ENCODE measurements at regions not wholly inside any gene's neighbourhood (a gene's known extent, or its start where the extent isn't known, plus 50 kb on each side); places are given as distances from the start of the nearest gene placed in this dataset.

- Histone ChIP-seq H3K4me3 (no peak overlapping the region), H3K27me3 (replicated peaks in 1 of 7) (no peaks in the 10 kb centered on the region), H3K27ac (peak overlapping the region; percentile 23 to 91 (median 74)), H3K9me3 (no peaks in the 10 kb centered on the region), H3K4me1 (peaks cover 21 to 82% (median 50%) of the 10 kb centered on the region in 6 donors), H3K36me3 (no peaks in the 10 kb centered on the region)
- no peak for DNase-seq
- TF ChIP-seq CTCF (IDR thresholded peaks at IDR 0.05 in 8 of 11, conservative IDR thresholded peaks at IDR 0.05 in 3 of 11) (no peak), POLR2AphosphoS5 (IDR thresholded peaks at IDR 0.05) (peak in 1 of 3 donors; percentile 57)
- intact Hi-C loops (cut with DNase I; ENCODE audit: low total_unique reads): no loop called here
- 49 to 70% (median 63%) methylated on average over 3 of the region's 3 CpGs for WGBS, 5 donors
Observed at GRCh38 chr15:38670128-38671005, 105.8 kb upstream of the RASGRP1 start.

DNA sequence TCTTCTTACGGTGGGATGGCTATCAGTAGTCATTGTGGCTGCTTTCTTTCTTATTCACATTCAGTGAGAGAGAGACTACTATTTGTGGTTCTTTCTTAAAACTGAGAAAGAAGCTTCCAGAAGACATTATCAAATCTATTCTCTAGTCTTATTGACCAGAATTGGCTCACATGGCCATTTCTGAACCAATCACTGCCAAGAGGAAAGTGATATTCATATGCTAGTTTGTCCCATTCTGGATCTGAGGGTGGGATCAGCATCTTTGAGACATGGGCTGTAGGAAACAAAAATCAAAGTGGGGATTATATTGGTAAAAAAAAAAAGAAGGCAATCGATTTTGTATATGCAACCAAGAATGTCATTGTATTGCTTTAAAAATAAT is 106.4 kb upstream of the RASGRP1 start:
- Histone ChIP-seq H3K27me3 (replicated peaks in 1 of 7) (no peaks in the 10 kb centered on the region), H3K9me3 (no peaks in the 10 kb centered on the region), H3K4me1 (peaks cover 21 to 82% (median 50%) of the 10 kb centered on the region in 6 donors), H3K36me3 (no peaks in the 10 kb centered on the region), H3K27ac (peak overlapping the region; percentile 23 to 91 (median 74)), H3K4me3 (no peak overlapping the region)
- WGBS, 5 donors: 74 to 85% (median 81%) methylated on average over 2 of the region's 2 CpGs
- no peak for DNase-seq
- intact Hi-C loops (cut with DNase I; ENCODE audit: low total_unique reads): no loop called here
- no peak for TF ChIP-seq POLR2A (IDR thresholded peaks at IDR 0.05)
- TF ChIP-seq POLR2AphosphoS5 (IDR thresholded peaks at IDR 0.05): no peak
- TF ChIP-seq CTCF (IDR thresholded peaks at IDR 0.05 in 8 of 11, conservative IDR thresholded peaks at IDR 0.05 in 3 of 11): no peak

- no peaks in the 10 kb centered on the region for H3K27me3 ChIP-seq (replicated peaks in 1 of 7)
- WGBS, 5 donors: 41 to 52% (median 43%) methylated on average over 6 of the region's 6 CpGs
- H3K4me1 ChIP-seq: peaks cover 21 to 75% (median 47%) of the 10 kb centered on the region in 6 donors
- H3K9me3 ChIP-seq: no peaks in the 10 kb centered on the region
- no peak overlapping the region for H3K4me3 ChIP-seq
- intact Hi-C loops (cut with DNase I; ENCODE audit: low total_unique reads): no loop called here
- no peaks in the 10 kb centered on the region for H3K36me3 ChIP-seq
- no peak for DNase-seq
- peak in 2 of 3 donors; percentile 19 to 75 for TF ChIP-seq POLR2AphosphoS5 (IDR thresholded peaks at IDR 0.05)
- no peak for TF ChIP-seq CTCF (IDR thresholded peaks at IDR 0.05 in 8 of 11, conservative IDR thresholded peaks at IDR 0.05 in 3 of 11)
- TF ChIP-seq POLR2A (IDR thresholded peaks at IDR 0.05): peak in 1 of 3 donors; percentile 44
- H3K27ac ChIP-seq: peak overlapping the region; percentile 23 to 91 (median 74)
Observed at GRCh38 chr15:38671675-38672254, 107.2 kb upstream of the RASGRP1 start.

GRCh38 chr15:38672273-38672672 is 107.7 kb upstream of the RASGRP1 start:
- intact Hi-C loops (cut with DNase I; ENCODE audit: low total_unique reads): no loop called here
- Histone ChIP-seq H3K4me3 (no peak overlapping the region), H3K27me3 (replicated peaks in 1 of 7) (no peaks in the 10 kb centered on the region), H3K9me3 (no peaks in the 10 kb centered on the region), H3K27ac (peak overlapping the region; percentile 23 to 91 (median 74)), H3K4me1 (peaks cover 21 to 70% (median 42%) of the 10 kb centered on the region in 6 donors), H3K36me3 (no peaks in the 10 kb centered on the region)
- no peak for TF ChIP-seq POLR2A (IDR thresholded peaks at IDR 0.05)
- no peak for TF ChIP-seq POLR2AphosphoS5 (IDR thresholded peaks at IDR 0.05)
- no peak for TF ChIP-seq CTCF (IDR thresholded peaks at IDR 0.05 in 8 of 11, conservative IDR thresholded peaks at IDR 0.05 in 3 of 11)
- 57 to 79% (median 69%) methylated on average over 1 of the region's 1 CpG for WGBS, 5 donors
- DNase-seq: no peak

All from spleen (tissue), 11 donors.